ENCODE measurements at regions not wholly inside any gene's neighbourhood (a gene's known extent, or its start where the extent isn't known, plus 50 kb on each side); places are given as distances from the start of the nearest gene placed in this dataset.

- Histone ChIP-seq H3K79me2 (ENCODE audit: control insufficient read depth in 1 of 2, insufficient read depth in 2 of 2, low read length in 2 of 2) (no peaks in the 10 kb centered on the region), H2BK120ac (replicated peaks; ENCODE audit: low read depth, low read length) (no peak overlapping the region), H2AFZ (ENCODE audit: low read length) (no peak overlapping the region), H2BK20ac (ENCODE audit: low read length) (no peak overlapping the region), H3K18ac (ENCODE audit: extremely low read depth, low read length) (no peak overlapping the region), H2BK5ac (ENCODE audit: low read depth, low read length) (no peak overlapping the region), H2AK5ac (ENCODE audit: low read depth, low read length) (no peak overlapping the region), H4K20me1 (replicated peaks in 1 of 2; ENCODE audit: control insufficient read depth in 1 of 2, insufficient read depth in 2 of 2, low read length in 2 of 2) (no peaks in the 10 kb centered on the region), H3K9me3 (ENCODE audit: insufficient read depth in 2 of 2, low read depth in 1 of 2, low read length in 1 of 2) (no peaks in the 10 kb centered on the region), H3K27me3 (replicated peaks in 1 of 4; ENCODE audit: control insufficient read depth in 3 of 4, extremely low read depth in 1 of 4, insufficient read depth in 3 of 4, low read length in 3 of 4) (no peaks in the 10 kb centered on the region), H3K4me1 (replicated peaks in 1 of 4; ENCODE audit: control insufficient read depth in 3 of 4, insufficient read depth in 4 of 4, low read length in 3 of 4) (no peaks in the 10 kb centered on the region), H4K8ac (ENCODE audit: extremely low read depth, insufficient read depth, low read length) (no peak overlapping the region), H3K9ac (replicated peaks in 1 of 4; ENCODE audit: extremely low read depth in 1 of 4, low read depth in 3 of 4, low read length in 3 of 4) (no peak overlapping the region), H2BK15ac (ENCODE audit: low read length) (no peak overlapping the region), H3K23ac (ENCODE audit: insufficient read length) (no peak overlapping the region), H3K4ac (replicated peaks; ENCODE audit: insufficient read length, low read depth, low read length) (no peak overlapping the region), H4K91ac (replicated peaks; ENCODE audit: insufficient read length, low read length) (no peak overlapping the region), H3K4me3 (ENCODE audit: extremely low read depth in 1 of 4, insufficient read depth in 2 of 4, low read depth in 3 of 4, low read length in 4 of 4) (no peak overlapping the region), H3K36me3 (ENCODE audit: control insufficient read depth in 2 of 4, insufficient read depth in 4 of 4, low read length in 3 of 4) (no peaks in the 10 kb centered on the region), H3K4me2 (ENCODE audit: insufficient read depth in 1 of 2, low read depth in 2 of 2, low read length in 2 of 2) (no peak overlapping the region), H3K27ac (ENCODE audit: low read depth, low read length) (no peak overlapping the region), H2BK12ac (ENCODE audit: low read depth, low read length) (no peak overlapping the region), H4K5ac (ENCODE audit: insufficient read length, low read depth, low read length) (no peak overlapping the region), H3K23me2 (ENCODE audit: low read depth, low read length) (no peaks in the 10 kb centered on the region), H3K79me1 (ENCODE audit: low read depth, low read length) (no peaks in the 10 kb centered on the region), H3K14ac (ENCODE audit: insufficient read length) (no peak overlapping the region), H3K56ac (replicated peaks; ENCODE audit: insufficient read length, low read depth, low read length) (no peak overlapping the region)
- TF ChIP-seq GABPA (IDR thresholded peaks at IDR 0.05; ENCODE audit: borderline replicate concordance, insufficient read depth, low read length): no peak
- TF ChIP-seq CTCF (IDR thresholded peaks at IDR 0.05; ENCODE audit: control extremely low read depth in 1 of 3, insufficient read depth in 1 of 3, low read depth in 1 of 3, low read length in 3 of 3): peak in 2 of 3 experiments; percentile 2 to 32; a peak in 2 of 4 replicates
- TF ChIP-seq NRF1 (IDR thresholded peaks at IDR 0.05; ENCODE audit: low read depth, low read length): no peak
- peak; percentile 20 to 29; a peak in 3 of 4 replicates for TF ChIP-seq RAD21 (IDR thresholded peaks at IDR 0.05 in 1 of 2, conservative IDR thresholded peaks at IDR 0.05 in 1 of 2; ENCODE audit: low read depth in 2 of 2, low read length in 2 of 2)
- ChIA-PET POLR2A (ENCODE audit: partially characterized antibody) (no interaction called here), CTCF (ENCODE audit: partially characterized antibody) (interaction anchor here (0.6 to 2.6 kb wide), 4 partner anchors 11 to 196 kb away, joined by 3 to 9 read pairs (median 6); no protein-coding TSS in a partner anchor)
- FAIRE-seq: no peak
- no peak for DNase-seq (ENCODE audit: low read depth in 1 of 2, low spot score in 2 of 2)
- WGBS, 2 experiments (ENCODE audit: extremely low coverage in 1 of 2, insufficient coverage in 1 of 2, insufficient read length in 1 of 2, insufficient replicate concordance in 2 of 2, low coverage in 1 of 2, low lambda C conversion rate in 2 of 2, missing lambda C conversion rate in 1 of 2): 71% methylated on average over 3 of the region's 3 CpGs; no CpG with 5 or more reads in 1 of the 2 experiments
These were observed 400.9 kb upstream of the MEF2C start for GRCh38 chr5:89283728-89284493.
